Endothelial cell of umbilical vein (primary cell): ENCODE measurements at regions not wholly inside any gene's neighbourhood (a gene's known extent, or its start where the extent isn't known, plus 50 kb on each side); places are given as distances from the start of the nearest gene placed in this dataset.

Source experiments
- BruUV-seq: library from RNA; stranded (reverse); fragments of 400-500 nt; replicated peaks from 2 replicates; lab custom pipeline; 2021; lab: Mats Ljungman, UMichigan
- CTCF ChIA-PET: fragments of 300-600, 350-600 bp; sonication (Branson Sonifier 250); formaldehyde crosslinking; loops from one replicate; lab custom pipeline; 2021; ENCODE audit warnings: antibody characterized with exemption, inconsistent platforms; lab: Charles Lee
- POLR2A ChIA-PET: fragments of 300-600, 350-600 bp; sonication (Branson Sonifier 250); formaldehyde crosslinking; loops from one replicate; lab custom pipeline; 2021; ENCODE audit warnings: antibody characterized with exemption, inconsistent platforms; lab: Charles Lee
- DNase-seq: peaks from one replicate; pipeline ENCODE4 v3.0.0-alpha.2; 2011; ENCODE audit warnings: low read depth, low spot score
- FAIRE-seq: peaks from 2 replicates; lab custom pipeline; 2011; peaks lifted over from hg19 to GRCh38; lab: Jason Lieb, UNC
- H2AFZ ChIP-seq: 2 replicates; pipeline ENCODE4 v1.6.0; 2012; ENCODE audit warnings: low read depth, low read length, control low read depth, inconsistent platforms
- H3K27ac ChIP-seq: 2 replicates; pipeline ENCODE4 v1.5.1; 2011; ENCODE audit warnings: low read depth, mild to moderate bottlenecking, control low read depth, low read length, moderate library complexity; ENCODE audit not compliant: insufficient read depth
- H3K27me3 ChIP-seq, 2 experiments: 2 replicates each; pipeline versions ENCODE4 v1.6.0 to v1.6.1; 2011; ENCODE audit warnings: low read length in 2 of 2, mixed read lengths in 1 of 2; ENCODE audit not compliant: control insufficient read depth in 2 of 2, insufficient read depth in 2 of 2
- H3K36me3 ChIP-seq, 2 experiments: 2 replicates in 1 of 2; 3 replicates in 1 of 2; pipeline ENCODE4 v1.5.1; 2011; ENCODE audit warnings: low read length in 2 of 2, mild to moderate bottlenecking in 1 of 2, moderate library complexity in 1 of 2; ENCODE audit not compliant: control insufficient read depth in 2 of 2, insufficient read depth in 2 of 2; ENCODE audit errors: extremely low read depth in 1 of 2
- H3K4me1 ChIP-seq: 3 replicates; pipeline ENCODE4 v1.5.1; 2011; ENCODE audit warnings: mild to moderate bottlenecking, low read length; ENCODE audit not compliant: control insufficient read depth, insufficient read depth; ENCODE audit errors: extremely low read depth
- H3K4me2 ChIP-seq: 2 replicates; pipeline ENCODE4 v1.6.1; 2011; ENCODE audit warnings: low read length, control low read depth, mixed read lengths; ENCODE audit not compliant: insufficient read depth
- H3K4me3 ChIP-seq, 3 experiments: fragments of 200-600 bp in 1 of 3; sonication (generic), shearing (Covaris generic) in 1 of 3; replicated peaks in 1 of 3; 2 replicates each; pipeline ENCODE4 v1.5.1; 2011 to 2016; ENCODE audit warnings: control low read depth in 3 of 3, low read length in 3 of 3, mild to moderate bottlenecking in 2 of 3, inconsistent platforms in 1 of 3, low read depth in 1 of 3, moderate library complexity in 1 of 3; ENCODE audit not compliant: insufficient read depth in 1 of 3
- H3K79me2 ChIP-seq: 2 replicates; pipeline ENCODE4 v1.6.0; 2012; ENCODE audit warnings: low read length, inconsistent platforms; ENCODE audit not compliant: control insufficient read depth, insufficient read depth
- H3K9ac ChIP-seq: replicated peaks from 2 replicates; pipeline ENCODE3; 2011; ENCODE audit warnings: low read length, control low read depth; ENCODE audit not compliant: insufficient read depth; ENCODE audit errors: extremely low read depth
- H3K9me1 ChIP-seq: replicated peaks from 3 replicates; pipeline ENCODE4 v1.6.0; 2011; ENCODE audit warnings: mild to moderate bottlenecking, low read length; ENCODE audit not compliant: control insufficient read depth, insufficient read depth; ENCODE audit errors: extremely low read depth
- H3K9me3 ChIP-seq: replicated peaks from 2 replicates; pipeline ENCODE4 v1.5.1; 2012; ENCODE audit warnings: low read length, inconsistent platforms; ENCODE audit not compliant: control insufficient read depth, insufficient read depth
- H4K20me1 ChIP-seq: replicated peaks from 2 replicates; pipeline ENCODE3; 2011; ENCODE audit warnings: mild to moderate bottlenecking, low read length; ENCODE audit not compliant: control insufficient read depth, insufficient read depth; ENCODE audit errors: extremely low read depth
- EZH2 ChIP-seq: IDR thresholded peaks from 2 replicates; pipeline ENCODE4 v1.6.1; 2012; ENCODE audit warnings: borderline replicate concordance, low read depth, mild to moderate bottlenecking, moderate library complexity, low read length, inconsistent platforms; ENCODE audit not compliant: severe bottlenecking
- FOS ChIP-seq: IDR thresholded peaks from 2 replicates; pipeline ENCODE4 v1.6.1; 2011; ENCODE audit warnings: mild to moderate bottlenecking, low read length, moderate library complexity, borderline replicate concordance; ENCODE audit not compliant: insufficient read depth
- GATA2 ChIP-seq: IDR thresholded peaks from 2 replicates; pipeline ENCODE4 v1.7.0; 2011; ENCODE audit warnings: low read depth, mild to moderate bottlenecking, moderate library complexity, mixed read lengths, low read length; ENCODE audit not compliant: insufficient read length, insufficient read depth
- JUN ChIP-seq: IDR thresholded peaks from 2 replicates; pipeline ENCODE4 v1.6.1; 2011; ENCODE audit warnings: borderline replicate concordance, low read depth; ENCODE audit not compliant: insufficient read length, insufficient read depth
- MYC ChIP-seq: IDR thresholded peaks from one replicate; pipeline ENCODE4 v1.6.1; 2011; ENCODE audit warnings: mild to moderate bottlenecking, low read depth, low read length
- POLR2A ChIP-seq: IDR thresholded peaks from 2 replicates; pipeline ENCODE4 v1.6.1; 2012; ENCODE audit warnings: low read depth, mild to moderate bottlenecking, control low read depth, low read length
- POLR2AphosphoS5 ChIP-seq: IDR thresholded peaks from 2 replicates; pipeline ENCODE4 v1.6.1; 2012; ENCODE audit warnings: low read depth, mild to moderate bottlenecking, control low read depth, low read length, moderate library complexity; ENCODE audit not compliant: insufficient read depth
- dilution Hi-C: fragments of 300-500 bp; cut with MboI; formaldehyde crosslinking; loops from one replicate; pipeline ENCODE4 v1.15.0; 2019; ENCODE audit warnings: low sequenced_read_pairs; ENCODE audit not compliant: extremely low pct_ligation_motif_present
- intact Hi-C: fragments of 100-400 bp; cut with micrococcal nuclease; formaldehyde crosslinking; loops from one replicate; pipeline ENCODE4 v1.10.0; 2022
- TF ChIP-seq, protein P1 (sequence below): IDR thresholded peaks from 2 replicates; pipeline ENCODE4 v1.6.1; 2011; ENCODE audit not compliant: insufficient read depth, insufficient read length
- TF ChIP-seq, protein P2 (sequence below), 2 donors: IDR thresholded peaks; 1 replicate in 1 of 2; 2 replicates in 1 of 2; pipeline ENCODE4 v1.5.1; 2011; ENCODE audit warnings: low read length in 2 of 2, mild to moderate bottlenecking in 2 of 2, moderate library complexity in 2 of 2, control low read depth in 1 of 2, inconsistent platforms in 1 of 2, low read depth in 1 of 2; ENCODE audit not compliant: insufficient read depth in 1 of 2; ENCODE audit errors: extremely low read depth in 1 of 2

DNA sequence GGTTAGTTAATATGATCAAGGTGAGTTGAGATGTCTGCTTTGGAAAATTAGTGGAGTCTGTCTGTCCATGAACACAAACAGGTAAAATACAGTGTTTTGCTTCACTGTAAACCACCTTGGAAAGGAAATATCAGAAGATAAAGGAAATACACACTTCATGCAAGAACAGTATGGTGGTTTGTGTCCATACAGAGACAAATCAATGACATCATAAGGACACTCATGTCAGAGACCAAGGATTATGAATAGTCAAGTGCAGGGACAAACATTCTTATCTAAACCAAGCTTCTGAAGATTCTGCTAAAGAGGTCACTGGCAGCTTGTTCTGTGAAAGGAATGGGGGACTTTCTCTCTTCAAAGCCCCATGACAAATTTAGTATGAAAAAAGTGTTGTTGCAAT, 322.9 kb upstream of the F9 start:
- intact Hi-C loops: no loop called here
- CTCF ChIA-PET: no interaction called here

GRCh38 chrX:139206914-139207313, 323.6 kb upstream of the F9 start:
- no peak overlapping the region for H3K4me2 ChIP-seq
- no peaks in the 10 kb centered on the region for H3K9me3 ChIP-seq
- FAIRE-seq: no peak
- CTCF ChIA-PET: no interaction called here
- no peak overlapping the region for H3K4me3 ChIP-seq
- BruUV-seq: no TSS peak
- no peak overlapping the region for H3K9ac ChIP-seq
- POLR2A ChIA-PET: no interaction called here
- intact Hi-C loops: no loop called here
- H3K36me3 ChIP-seq: no peaks in the 10 kb centered on the region
- H4K20me1 ChIP-seq: no peaks in the 10 kb centered on the region
- H3K9me1 ChIP-seq: no peaks in the 10 kb centered on the region
- no peak overlapping the region for H3K27ac ChIP-seq
- no peak for DNase-seq
- H2AFZ ChIP-seq: no peak overlapping the region
- dilution Hi-C loops: no loop called here
- no peaks in the 10 kb centered on the region for H3K79me2 ChIP-seq
- H3K27me3 ChIP-seq: peaks cover 7 to 8% of the 10 kb centered on the region in 2 experiments
- no peak for TF ChIP-seq MYC
- TF ChIP-seq JUN: no peak
- TF ChIP-seq FOS: no peak
- TF ChIP-seq, protein P1, sequence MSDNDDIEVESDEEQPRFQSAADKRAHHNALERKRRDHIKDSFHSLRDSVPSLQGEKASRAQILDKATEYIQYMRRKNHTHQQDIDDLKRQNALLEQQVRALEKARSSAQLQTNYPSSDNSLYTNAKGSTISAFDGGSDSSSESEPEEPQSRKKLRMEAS: no peak
- no peak for TF ChIP-seq EZH2
- no peak for TF ChIP-seq GATA2
- no peak for TF ChIP-seq POLR2AphosphoS5
- TF ChIP-seq, protein P2, sequence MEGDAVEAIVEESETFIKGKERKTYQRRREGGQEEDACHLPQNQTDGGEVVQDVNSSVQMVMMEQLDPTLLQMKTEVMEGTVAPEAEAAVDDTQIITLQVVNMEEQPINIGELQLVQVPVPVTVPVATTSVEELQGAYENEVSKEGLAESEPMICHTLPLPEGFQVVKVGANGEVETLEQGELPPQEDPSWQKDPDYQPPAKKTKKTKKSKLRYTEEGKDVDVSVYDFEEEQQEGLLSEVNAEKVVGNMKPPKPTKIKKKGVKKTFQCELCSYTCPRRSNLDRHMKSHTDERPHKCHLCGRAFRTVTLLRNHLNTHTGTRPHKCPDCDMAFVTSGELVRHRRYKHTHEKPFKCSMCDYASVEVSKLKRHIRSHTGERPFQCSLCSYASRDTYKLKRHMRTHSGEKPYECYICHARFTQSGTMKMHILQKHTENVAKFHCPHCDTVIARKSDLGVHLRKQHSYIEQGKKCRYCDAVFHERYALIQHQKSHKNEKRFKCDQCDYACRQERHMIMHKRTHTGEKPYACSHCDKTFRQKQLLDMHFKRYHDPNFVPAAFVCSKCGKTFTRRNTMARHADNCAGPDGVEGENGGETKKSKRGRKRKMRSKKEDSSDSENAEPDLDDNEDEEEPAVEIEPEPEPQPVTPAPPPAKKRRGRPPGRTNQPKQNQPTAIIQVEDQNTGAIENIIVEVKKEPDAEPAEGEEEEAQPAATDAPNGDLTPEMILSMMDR (IDR thresholded peaks at IDR 0.05; ENCODE audit: extremely low read depth in 1 of 2, insufficient read depth in 1 of 2, low read depth in 1 of 2, low read length in 2 of 2): no peak
- no peak for TF ChIP-seq POLR2A
- H3K4me1 ChIP-seq: no peaks in the 10 kb centered on the region

More for the DNA sequence above, 322.9 kb upstream of the F9 start:
- no peak overlapping the region for H2AFZ ChIP-seq
- dilution Hi-C loops: no loop called here
- FAIRE-seq (no peak), DNase-seq (no peak)
- H3K9ac ChIP-seq: no peak overlapping the region
- H3K9me1 ChIP-seq: no peaks in the 10 kb centered on the region
- no peaks in the 10 kb centered on the region for H3K9me3 ChIP-seq
- BruUV-seq: no TSS peak
- H3K4me1 ChIP-seq: no peaks in the 10 kb centered on the region
- H4K20me1 ChIP-seq: no peaks in the 10 kb centered on the region
- POLR2A ChIA-PET: no interaction called here
- H3K4me2 ChIP-seq: no peak overlapping the region
- no peak overlapping the region for H3K27ac ChIP-seq
- TF ChIP-seq POLR2AphosphoS5: no peak
- no peak for TF ChIP-seq FOS
- no peak for TF ChIP-seq MYC
- TF ChIP-seq, protein P2 (IDR thresholded peaks at IDR 0.05; ENCODE audit: extremely low read depth in 1 of 2, insufficient read depth in 1 of 2, low read depth in 1 of 2, low read length in 2 of 2): no peak
- TF ChIP-seq, protein P1: no peak
- H3K4me3 ChIP-seq: no peak overlapping the region
- peaks cover 7% of the 10 kb centered on the region in 2 experiments for H3K27me3 ChIP-seq
- H3K79me2 ChIP-seq: no peaks in the 10 kb centered on the region
- no peaks in the 10 kb centered on the region for H3K36me3 ChIP-seq
